ENCODE measurements at regions not wholly inside any gene's neighbourhood (a gene's known extent, or its start where the extent isn't known, plus 50 kb on each side); places are given as distances from the start of the nearest gene placed in this dataset.
A peak's percentile ranks its signal among the peaks of the same experiment; 100 is the strongest.

- Mint-ChIP-seq H3K27ac (no peak overlapping the region), H3K9me3 (no peaks in the 10 kb centered on the region), H3K4me1 (ENCODE audit: low read depth) (peaks cover 28% of the 10 kb centered on the region), H3K36me3 (ENCODE audit: low read depth) (peaks cover 70% of the 10 kb centered on the region), H3K27me3 (no peaks in the 10 kb centered on the region), H3K4me3 (no peak overlapping the region)
- intact Hi-C loops (cut with micrococcal nuclease) = no loop called here
These were observed 49.9 kb downstream of the RIN2 start for GRCh38 chr20:19807946-19808330.

- Mint-ChIP-seq H3K4me1 (ENCODE audit: low read depth) (peaks cover 26% of the 10 kb centered on the region), H3K27ac (no peak overlapping the region), H3K27me3 (no peaks in the 10 kb centered on the region), H3K9me3 (no peaks in the 10 kb centered on the region), H3K4me3 (no peak overlapping the region), H3K36me3 (ENCODE audit: low read depth) (peaks cover 65% of the 10 kb centered on the region)
- intact Hi-C loops (cut with micrococcal nuclease) = no loop called here
These were observed 50.4 kb downstream of the RIN2 start for GRCh38 chr20:19808498-19808897.

DNA sequence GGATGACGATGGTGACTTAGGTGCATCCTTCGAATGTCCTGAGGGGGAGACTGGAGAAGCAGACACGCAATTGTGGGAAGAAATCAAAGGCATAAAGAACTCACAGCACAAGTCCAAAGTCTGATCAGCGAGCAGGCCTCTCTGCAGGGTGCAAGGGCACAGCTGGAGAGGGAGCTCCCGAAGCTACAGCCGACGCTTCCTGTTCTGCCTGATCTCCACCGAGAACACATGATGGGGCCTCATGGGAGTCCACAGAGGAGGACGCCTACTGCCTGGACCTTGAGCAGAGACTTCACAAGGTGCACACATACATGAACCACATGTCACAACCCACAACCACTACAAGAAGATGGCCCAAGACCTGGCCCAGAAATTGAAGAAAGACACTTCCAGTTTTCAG, 51.4 kb downstream of the RIN2 start:
- H3K27me3 Mint-ChIP-seq = no peaks in the 10 kb centered on the region
- no peaks in the 10 kb centered on the region for H3K9me3 Mint-ChIP-seq
- H3K4me3 Mint-ChIP-seq = no peak overlapping the region
- no peak overlapping the region for H3K27ac Mint-ChIP-seq
- peaks cover 19% of the 10 kb centered on the region for H3K4me1 Mint-ChIP-seq (ENCODE audit: low read depth)
- intact Hi-C loops (cut with micrococcal nuclease) = no loop called here
- peaks cover 60% of the 10 kb centered on the region for H3K36me3 Mint-ChIP-seq (ENCODE audit: low read depth)

- Mint-ChIP-seq H3K4me3 (no peak overlapping the region), H3K4me1 (ENCODE audit: low read depth) (peaks cover 26% of the 10 kb centered on the region), H3K9me3 (no peaks in the 10 kb centered on the region), H3K27ac (no peak overlapping the region), H3K36me3 (ENCODE audit: low read depth) (peaks cover 42% of the 10 kb centered on the region), H3K27me3 (no peaks in the 10 kb centered on the region)
- intact Hi-C loops (cut with micrococcal nuclease) = no loop called here
These were observed 53.2 kb downstream of the RIN2 start for GRCh38 chr20:19811231-19811630.

DNA sequence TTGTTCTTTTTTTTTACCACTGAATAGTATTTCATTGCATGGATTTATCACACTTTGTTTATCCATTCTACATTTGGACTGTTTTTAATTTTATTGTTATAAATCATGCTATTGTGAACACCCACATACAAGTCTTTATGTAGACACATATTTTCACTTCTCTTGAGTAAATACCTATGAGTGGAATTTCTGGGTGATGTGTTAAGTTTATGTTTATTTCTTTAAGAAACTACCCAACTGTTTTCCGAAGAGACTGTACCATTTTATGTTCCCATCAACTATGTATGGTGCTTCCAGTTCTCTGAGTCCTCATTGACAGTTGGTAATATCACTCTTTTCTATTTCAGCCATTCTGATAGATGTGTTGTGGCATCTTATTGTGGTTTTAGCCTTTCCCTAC, 54.0 kb downstream of the RIN2 start:
- no peaks in the 10 kb centered on the region for H3K9me3 Mint-ChIP-seq
- H3K4me1 Mint-ChIP-seq (ENCODE audit: low read depth) = peaks cover 26% of the 10 kb centered on the region
- H3K27ac Mint-ChIP-seq = no peak overlapping the region
- intact Hi-C loops (cut with micrococcal nuclease) = no loop called here
- no peaks in the 10 kb centered on the region for H3K27me3 Mint-ChIP-seq
- H3K4me3 Mint-ChIP-seq = no peak overlapping the region
- H3K36me3 Mint-ChIP-seq (ENCODE audit: low read depth) = peaks cover 40% of the 10 kb centered on the region

DNA sequence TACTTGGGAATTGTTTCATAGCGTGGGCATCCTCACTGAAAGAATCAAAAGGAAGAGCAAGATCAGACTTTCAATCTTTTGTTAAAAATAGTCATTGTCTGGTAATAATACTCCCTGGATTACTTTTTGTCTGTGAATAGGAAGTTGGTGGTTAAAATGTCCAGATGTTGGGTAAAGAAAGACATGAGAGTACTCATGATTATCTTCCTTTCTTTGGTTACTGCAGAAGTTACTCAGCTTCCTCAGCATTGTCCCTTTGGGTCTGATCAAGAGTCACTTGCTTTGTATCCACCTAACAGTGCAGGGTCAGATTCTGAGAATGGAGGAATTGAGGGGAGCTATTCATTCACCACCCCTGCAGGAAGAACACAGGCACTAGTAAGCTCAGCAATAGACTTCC, 54.6 kb downstream of the RIN2 start:
- Mint-ChIP-seq H3K4me1 (ENCODE audit: low read depth) (peaks cover 26% of the 10 kb centered on the region), H3K4me3 (no peak overlapping the region), H3K27me3 (no peaks in the 10 kb centered on the region), H3K9me3 (no peaks in the 10 kb centered on the region), H3K36me3 (ENCODE audit: low read depth) (peaks cover 45% of the 10 kb centered on the region), H3K27ac (no peak overlapping the region)
- intact Hi-C loops (cut with micrococcal nuclease) = no loop called here

GRCh38 chr20:19813846-19814640, 56.0 kb downstream of the RIN2 start:
- no peak overlapping the region for H3K4me3 Mint-ChIP-seq
- peaks cover 26% of the 10 kb centered on the region for H3K4me1 Mint-ChIP-seq (ENCODE audit: low read depth)
- no peaks in the 10 kb centered on the region for H3K27me3 Mint-ChIP-seq
- peaks cover 6% of the 10 kb centered on the region for H3K9me3 Mint-ChIP-seq
- H3K27ac Mint-ChIP-seq = no peak overlapping the region
- intact Hi-C loops (cut with micrococcal nuclease) = no loop called here
- H3K36me3 Mint-ChIP-seq (ENCODE audit: low read depth) = peaks cover 49% of the 10 kb centered on the region

- H3K4me1 Mint-ChIP-seq (ENCODE audit: low read depth) = peaks cover 26% of the 10 kb centered on the region
- intact Hi-C loops (cut with micrococcal nuclease) = no loop called here
- H3K36me3 Mint-ChIP-seq (ENCODE audit: low read depth) = peaks cover 41% of the 10 kb centered on the region
- no peaks in the 10 kb centered on the region for H3K27me3 Mint-ChIP-seq
- H3K9me3 Mint-ChIP-seq = peaks cover 6% of the 10 kb centered on the region
- peak overlapping the region; percentile 67 for H3K27ac Mint-ChIP-seq
- no peak overlapping the region for H3K4me3 Mint-ChIP-seq
These were observed 57.5 kb downstream of the RIN2 start for GRCh38 chr20:19815553-19815991.

DNA sequence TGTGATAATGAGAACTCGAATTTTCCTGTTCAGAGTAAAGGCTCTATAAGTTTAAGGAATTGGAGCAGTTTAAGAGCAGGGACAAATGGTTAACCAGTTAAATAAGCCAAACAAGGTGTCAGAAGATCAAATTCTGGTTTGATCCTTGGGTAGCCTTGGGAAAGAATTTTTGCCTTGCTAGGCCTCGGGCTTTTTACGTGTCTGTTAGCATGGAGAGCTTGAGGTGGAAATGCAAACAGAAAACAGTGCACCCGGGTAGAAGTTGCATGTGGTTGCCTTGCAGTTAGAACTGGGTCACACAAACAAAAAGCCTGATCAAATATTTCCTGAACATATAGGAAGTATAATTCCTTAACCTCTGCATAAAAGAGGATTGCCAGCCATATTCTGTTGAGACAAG, 58.3 kb downstream of the RIN2 start:
- peaks cover 32% of the 10 kb centered on the region for H3K36me3 Mint-ChIP-seq (ENCODE audit: low read depth)
- intact Hi-C loops (cut with micrococcal nuclease) = no loop called here
- no peak overlapping the region for H3K4me3 Mint-ChIP-seq
- H3K27ac Mint-ChIP-seq = no peak overlapping the region
- no peaks in the 10 kb centered on the region for H3K27me3 Mint-ChIP-seq
- H3K9me3 Mint-ChIP-seq = peaks cover 6% of the 10 kb centered on the region
- H3K4me1 Mint-ChIP-seq (ENCODE audit: low read depth) = peaks cover 24% of the 10 kb centered on the region

DNA sequence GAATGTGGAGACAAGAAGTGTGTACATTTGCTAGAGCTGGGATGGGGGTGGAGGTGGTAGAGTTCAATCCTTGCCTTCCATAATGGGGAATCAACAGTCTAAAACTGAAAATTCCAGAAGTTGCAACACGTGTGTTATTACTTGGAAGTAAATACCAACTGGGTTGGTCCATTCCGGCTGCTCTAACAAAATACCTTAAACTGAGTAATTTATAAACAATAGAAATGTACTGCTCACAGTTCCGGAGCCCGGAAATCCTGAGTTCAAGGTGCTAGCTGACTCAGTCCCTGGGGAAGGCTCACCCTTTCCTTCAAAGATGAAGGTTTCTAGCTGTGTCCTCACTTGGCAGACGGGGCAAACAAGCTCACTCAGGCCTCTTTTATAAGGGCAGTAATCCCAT, 59.0 kb downstream of the RIN2 start:
- intact Hi-C loops (cut with micrococcal nuclease) = no loop called here
- Mint-ChIP-seq H3K9me3 (peaks cover 6% of the 10 kb centered on the region), H3K4me3 (no peak overlapping the region), H3K27me3 (no peaks in the 10 kb centered on the region), H3K36me3 (ENCODE audit: low read depth) (peaks cover 32% of the 10 kb centered on the region), H3K27ac (no peak overlapping the region), H3K4me1 (ENCODE audit: low read depth) (peaks cover 27% of the 10 kb centered on the region)

- H3K27ac Mint-ChIP-seq = no peak overlapping the region
- H3K4me3 Mint-ChIP-seq = no peak overlapping the region
- no peaks in the 10 kb centered on the region for H3K27me3 Mint-ChIP-seq
- H3K9me3 Mint-ChIP-seq = peaks cover 6% of the 10 kb centered on the region
- intact Hi-C loops (cut with micrococcal nuclease) = no loop called here
- H3K4me1 Mint-ChIP-seq (ENCODE audit: low read depth) = peaks cover 24% of the 10 kb centered on the region
- peaks cover 44% of the 10 kb centered on the region for H3K36me3 Mint-ChIP-seq (ENCODE audit: low read depth)
These were observed 61.1 kb downstream of the RIN2 start for GRCh38 chr20:19819149-19819548.

- Mint-ChIP-seq H3K27ac (no peak overlapping the region), H3K36me3 (ENCODE audit: low read depth) (peaks cover 56% of the 10 kb centered on the region), H3K4me1 (ENCODE audit: low read depth) (peaks cover 30% of the 10 kb centered on the region), H3K27me3 (no peaks in the 10 kb centered on the region), H3K4me3 (no peak overlapping the region), H3K9me3 (peaks cover 6% of the 10 kb centered on the region)
- intact Hi-C loops (cut with micrococcal nuclease) = no loop called here
These were observed 62.6 kb downstream of the RIN2 start for GRCh38 chr20:19820555-19821211.

DNA sequence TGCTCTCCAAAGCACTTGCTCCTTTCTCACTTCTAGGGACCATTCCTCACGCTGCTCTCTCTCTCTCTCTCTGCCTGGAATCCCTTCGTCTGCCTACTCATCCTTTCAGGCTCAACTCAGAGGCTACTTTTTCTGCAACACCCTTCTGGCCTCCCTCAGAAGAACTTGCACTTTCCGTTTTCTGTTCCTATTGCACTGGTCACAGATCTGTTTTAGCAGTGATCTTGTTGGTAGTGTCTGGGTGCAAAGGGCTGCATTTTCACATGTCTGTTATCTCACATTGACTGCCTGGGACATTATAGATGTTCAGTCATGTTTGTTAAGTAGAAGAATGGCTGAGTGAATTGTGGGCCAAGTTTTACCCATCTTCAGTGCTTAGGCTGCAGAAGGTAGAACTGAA, 63.5 kb downstream of the RIN2 start:
- peaks cover 55% of the 10 kb centered on the region for H3K36me3 Mint-ChIP-seq (ENCODE audit: low read depth)
- no peak overlapping the region for H3K4me3 Mint-ChIP-seq
- peaks cover 27% of the 10 kb centered on the region for H3K4me1 Mint-ChIP-seq (ENCODE audit: low read depth)
- intact Hi-C loops (cut with micrococcal nuclease) = no loop called here
- peak overlapping the region; percentile 6 for H3K27ac Mint-ChIP-seq
- peaks cover 6% of the 10 kb centered on the region for H3K9me3 Mint-ChIP-seq
- H3K27me3 Mint-ChIP-seq = no peaks in the 10 kb centered on the region

GRCh38 chr20:19823216-19823615, 65.2 kb downstream of the RIN2 start:
- intact Hi-C loops (cut with micrococcal nuclease) = no loop called here
- Mint-ChIP-seq H3K4me1 (ENCODE audit: low read depth) (peaks cover 34% of the 10 kb centered on the region), H3K36me3 (ENCODE audit: low read depth) (peaks cover 44% of the 10 kb centered on the region)

More at GRCh38 chr20:19823216-19823615, 65.2 kb downstream of the RIN2 start:
- Mint-ChIP-seq H3K27me3 (no peaks in the 10 kb centered on the region), H3K27ac (no peak overlapping the region), H3K4me3 (no peak overlapping the region), H3K9me3 (peaks cover 6% of the 10 kb centered on the region)

Measured in dendritic cell treated with granulocyte-macrophage colony-stimulating factor and Interleukin-4, amounts not matched to agents 40 ng/mL and 50 ng/mL, for 4 days (primary cell).